SKM-1 (cell line): ENCODE measurements at regions not wholly inside any gene's neighbourhood (a gene's known extent, or its start where the extent isn't known, plus 50 kb on each side); places are given as distances from the start of the nearest gene placed in this dataset.

Source experiments
- DNase-seq: peaks from one replicate; lab custom pipeline; 2025; ENCODE audit not compliant: unreplicated experiment; lab: John Stamatoyannopoulos, UW

GRCh38 chr1:67948151-67949080, 102.0 kb downstream of the DIRAS3 start:
- no peak for DNase-seq

- no peak for DNase-seq
Observed at GRCh38 chr1:67947114-67947513, 103.3 kb downstream of the DIRAS3 start.

- no peak for DNase-seq
Observed at GRCh38 chr1:67945733-67946374, 104.6 kb downstream of the DIRAS3 start.

GRCh38 chr1:67942274-67942673, 108.2 kb downstream of the DIRAS3 start:
- no peak for DNase-seq

- no peak for DNase-seq
Observed at GRCh38 chr1:67941746-67942145, 108.5 kb upstream of the GNG12 start.

- no peak for DNase-seq
Observed at GRCh38 chr1:67941155-67941554, 107.9 kb upstream of the GNG12 start.

- DNase-seq: no peak
Observed at GRCh38 chr1:67939942-67940341, 106.7 kb upstream of the GNG12 start.

GRCh38 chr1:67939186-67939743, 106.0 kb upstream of the GNG12 start:
- DNase-seq: no peak

- DNase-seq: no peak
Observed at GRCh38 chr1:67937651-67938050, 104.4 kb upstream of the GNG12 start.

- no peak for DNase-seq
Observed at GRCh38 chr1:67937010-67937409, 103.7 kb upstream of the GNG12 start.

GRCh38 chr1:67935560-67935959, 102.3 kb upstream of the GNG12 start:
- no peak for DNase-seq

- no peak for DNase-seq
Observed at GRCh38 chr1:67931198-67931597, 97.9 kb upstream of the GNG12 start.

GRCh38 chr1:67923074-67923473, 89.8 kb upstream of the GNG12 start:
- DNase-seq: no peak

GRCh38 chr1:67921725-67922489, 88.6 kb upstream of the GNG12 start:
- DNase-seq: no peak

GRCh38 chr1:67919274-67920072, 86.2 kb upstream of the GNG12 start:
- DNase-seq: no peak

GRCh38 chr1:67918067-67918466, 84.8 kb upstream of the GNG12 start:
- DNase-seq: no peak

GRCh38 chr1:67917006-67917405, 83.7 kb upstream of the GNG12 start:
- DNase-seq: no peak

- DNase-seq: no peak
Observed at GRCh38 chr1:67916140-67916886, 83.0 kb upstream of the GNG12 start.

- no peak for DNase-seq
Observed at GRCh38 chr1:67909776-67910175, 76.5 kb upstream of the GNG12 start.
